PC-9 (cell line): ENCODE measurements at regions not wholly inside any gene's neighbourhood (a gene's known extent, or its start where the extent isn't known, plus 50 kb on each side); places are given as distances from the start of the nearest gene placed in this dataset.

ENCODE experiments used
- BruUV-seq: library from RNA; stranded (reverse); fragments of 400-500 nt; replicated peaks from 2 replicates; lab custom pipeline; 2021; lab: Mats Ljungman, UMichigan
- CTCF ChIA-PET: fragments of 300-600 bp; sonication (Branson Sonifier 250); formaldehyde crosslinking; loops from one replicate; lab custom pipeline; 2022; ENCODE audit warnings: antibody characterized with exemption; lab: Charles Lee
- POLR2A ChIA-PET: fragments of 300-600 bp; sonication (Branson Sonifier 250); formaldehyde crosslinking; loops from one replicate; lab custom pipeline; 2022; ENCODE audit warnings: antibody characterized with exemption; ENCODE audit not compliant: unreplicated experiment; lab: Charles Lee
- DNase-seq, 2 experiments: peaks; one replicate each; pipeline versions ENCODE4 v3.0.0 to v3.0.0-alpha.2; 2015 to 2022; ENCODE audit warnings: mixed read lengths in 1 of 2
- H2AFZ ChIP-seq: fragments of 200-600 bp; sonication (generic); 2 replicates; pipeline ENCODE4 v1.8.1; 2017; ENCODE audit warnings: antibody characterized with exemption
- H3F3A ChIP-seq: fragments of 200-600 bp; sonication (generic); 2 replicates; pipeline ENCODE4 v1.8.1; 2017; ENCODE audit warnings: antibody characterized with exemption, mild to moderate bottlenecking, low read depth; ENCODE audit not compliant: insufficient read depth
- H3K27ac ChIP-seq: fragments of 200-600 bp; sonication (generic); 2 replicates; pipeline ENCODE4 v1.6.1; 2016; ENCODE audit warnings: mixed run types
- H3K27me3 ChIP-seq: fragments of 200-600 bp; sonication (generic); 2 replicates; pipeline ENCODE4 v1.6.1; 2016; ENCODE audit warnings: low read depth, mixed run types; ENCODE audit not compliant: insufficient read depth
- H3K36me3 ChIP-seq: fragments of 200-600 bp; sonication (generic); 2 replicates; pipeline ENCODE4 v1.6.1; 2016; ENCODE audit warnings: low read depth, mixed run types
- H3K4me1 ChIP-seq: fragments of 200-600 bp; sonication (generic); replicated peaks from 2 replicates; pipeline ENCODE4 v1.6.1; 2016; ENCODE audit warnings: mixed run types; ENCODE audit not compliant: insufficient read depth
- H3K4me2 ChIP-seq: fragments of 200-600 bp; sonication (generic); 2 replicates; pipeline ENCODE4 v1.6.1; 2017; ENCODE audit warnings: mixed run types
- H3K4me3 ChIP-seq: fragments of 200-600 bp; sonication (generic); 2 replicates; pipeline ENCODE4 v1.6.1; 2016; ENCODE audit warnings: mixed run types
- H3K79me2 ChIP-seq: fragments of 200-600 bp; sonication (generic); 2 replicates; pipeline ENCODE4 v1.6.1; 2017; ENCODE audit warnings: low read depth, mixed run types
- H3K9me2 ChIP-seq: fragments of 200-600 bp; sonication (generic); 2 replicates; pipeline ENCODE4 v1.8.1; 2017; ENCODE audit warnings: mild to moderate bottlenecking; ENCODE audit not compliant: insufficient read depth
- H3K9me3 ChIP-seq: fragments of 200-600 bp; sonication (generic); 2 replicates; pipeline ENCODE4 v1.8.1; 2016; ENCODE audit warnings: low read depth; ENCODE audit not compliant: insufficient read depth
- H4K20me1 ChIP-seq: fragments of 200-600 bp; sonication (generic); 2 replicates; pipeline ENCODE4 v1.8.1; 2017; ENCODE audit not compliant: insufficient read depth
- EZH2 ChIP-seq: fragments of 200-600 bp; sonication (generic); IDR thresholded peaks from 2 replicates; pipeline ENCODE4 v1.8.0; 2017; ENCODE audit warnings: antibody characterized with exemption, low read depth
- intact Hi-C: fragments of 100-400 bp; cut with micrococcal nuclease; formaldehyde crosslinking; loops from one replicate; pipeline ENCODE4 v1.10.0; 2022; ENCODE audit not compliant: unreplicated experiment
- TF ChIP-seq, protein P1 (sequence below): fragments of 200-600 bp; sonication (generic); conservative IDR thresholded peaks from 2 replicates; pipeline ENCODE4 v1.6.1; 2017; ENCODE audit warnings: mixed run types, antibody characterized with exemption, mild to moderate bottlenecking, moderate library complexity

DNA sequence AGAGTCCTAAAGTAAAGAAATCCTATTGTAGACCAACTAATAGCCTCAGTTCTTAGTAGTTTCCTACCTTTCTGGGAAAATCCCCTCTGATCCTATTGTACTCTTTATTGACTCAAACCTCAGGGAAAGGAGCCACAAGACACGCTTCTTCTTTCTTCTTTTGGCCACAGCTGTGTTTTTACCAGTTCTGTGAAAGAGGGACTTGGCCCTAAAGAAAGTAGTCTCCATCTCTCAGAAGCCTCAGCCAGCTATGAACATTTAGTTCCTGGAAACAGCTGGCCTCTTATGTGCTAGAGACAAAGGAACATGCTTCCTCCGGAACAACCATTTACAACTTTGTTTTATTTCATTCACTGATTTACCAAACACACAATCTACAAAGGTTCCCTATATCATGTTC is 66.1 kb upstream of the ARID2 start:
- TF ChIP-seq EZH2, result no peak
- TF ChIP-seq, protein P1, sequence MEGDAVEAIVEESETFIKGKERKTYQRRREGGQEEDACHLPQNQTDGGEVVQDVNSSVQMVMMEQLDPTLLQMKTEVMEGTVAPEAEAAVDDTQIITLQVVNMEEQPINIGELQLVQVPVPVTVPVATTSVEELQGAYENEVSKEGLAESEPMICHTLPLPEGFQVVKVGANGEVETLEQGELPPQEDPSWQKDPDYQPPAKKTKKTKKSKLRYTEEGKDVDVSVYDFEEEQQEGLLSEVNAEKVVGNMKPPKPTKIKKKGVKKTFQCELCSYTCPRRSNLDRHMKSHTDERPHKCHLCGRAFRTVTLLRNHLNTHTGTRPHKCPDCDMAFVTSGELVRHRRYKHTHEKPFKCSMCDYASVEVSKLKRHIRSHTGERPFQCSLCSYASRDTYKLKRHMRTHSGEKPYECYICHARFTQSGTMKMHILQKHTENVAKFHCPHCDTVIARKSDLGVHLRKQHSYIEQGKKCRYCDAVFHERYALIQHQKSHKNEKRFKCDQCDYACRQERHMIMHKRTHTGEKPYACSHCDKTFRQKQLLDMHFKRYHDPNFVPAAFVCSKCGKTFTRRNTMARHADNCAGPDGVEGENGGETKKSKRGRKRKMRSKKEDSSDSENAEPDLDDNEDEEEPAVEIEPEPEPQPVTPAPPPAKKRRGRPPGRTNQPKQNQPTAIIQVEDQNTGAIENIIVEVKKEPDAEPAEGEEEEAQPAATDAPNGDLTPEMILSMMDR, result no peak
- Histone ChIP-seq H3K9me3 (0 out of 2 replicates have a peak, but pooled peaks cover 3% of the 10 kb centered on the region), H2AFZ (no peak overlapping the region), H3K36me3 (no peaks in the 10 kb centered on the region), H3K79me2 (no peaks in the 10 kb centered on the region), H3K9me2 (no peaks in the 10 kb centered on the region), H3F3A (no peaks in the 10 kb centered on the region), H3K27ac (no peak overlapping the region), H3K27me3 (no peaks in the 10 kb centered on the region), H3K4me3 (no peak overlapping the region), H4K20me1 (no peaks in the 10 kb centered on the region), H3K4me1 (no peaks in the 10 kb centered on the region), H3K4me2 (no peak overlapping the region)
- BruUV-seq, result no TSS peak
- intact Hi-C loops, result no loop called here
- ChIA-PET CTCF (no interaction called here), POLR2A (no interaction called here)
- no peak for DNase-seq

DNA sequence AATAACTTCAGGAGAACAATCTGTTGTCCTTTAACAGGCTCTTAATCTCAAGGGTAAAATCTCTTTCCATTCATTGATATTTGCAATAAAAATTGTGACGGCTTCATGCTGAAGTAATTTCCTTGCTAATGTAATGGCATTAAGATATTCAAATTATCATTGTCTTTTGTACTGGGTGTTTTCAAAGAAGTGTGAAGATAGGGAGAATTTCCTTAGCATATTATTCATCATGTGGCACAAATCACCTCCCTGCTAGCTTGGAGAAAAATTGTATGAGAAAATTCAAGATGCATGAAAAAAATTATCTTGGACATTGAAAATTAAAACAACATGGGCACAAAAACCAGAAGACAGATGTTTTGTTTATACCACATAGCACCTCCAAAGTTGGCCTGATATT is 63.6 kb upstream of the ARID2 start:
- no peaks in the 10 kb centered on the region for H3F3A ChIP-seq
- BruUV-seq, result no TSS peak
- no peaks in the 10 kb centered on the region for H3K9me2 ChIP-seq
- no peak overlapping the region for H3K4me2 ChIP-seq
- no peak overlapping the region for H2AFZ ChIP-seq
- no peak for DNase-seq
- H3K27me3 ChIP-seq, result no peaks in the 10 kb centered on the region
- no peak for TF ChIP-seq EZH2
- TF ChIP-seq, protein P1, result no peak
- no peak overlapping the region for H3K27ac ChIP-seq
- ChIA-PET POLR2A (no interaction called here), CTCF (no interaction called here)
- H3K79me2 ChIP-seq, result no peaks in the 10 kb centered on the region
- H3K9me3 ChIP-seq, result no peaks in the 10 kb centered on the region
- H4K20me1 ChIP-seq, result no peaks in the 10 kb centered on the region
- 0 out of 2 replicates have a peak, but pooled peaks cover under 1% of the 10 kb centered on the region for H3K4me1 ChIP-seq
- H3K4me3 ChIP-seq, result no peak overlapping the region
- intact Hi-C loops, result no loop called here
- H3K36me3 ChIP-seq, result no peaks in the 10 kb centered on the region

DNA sequence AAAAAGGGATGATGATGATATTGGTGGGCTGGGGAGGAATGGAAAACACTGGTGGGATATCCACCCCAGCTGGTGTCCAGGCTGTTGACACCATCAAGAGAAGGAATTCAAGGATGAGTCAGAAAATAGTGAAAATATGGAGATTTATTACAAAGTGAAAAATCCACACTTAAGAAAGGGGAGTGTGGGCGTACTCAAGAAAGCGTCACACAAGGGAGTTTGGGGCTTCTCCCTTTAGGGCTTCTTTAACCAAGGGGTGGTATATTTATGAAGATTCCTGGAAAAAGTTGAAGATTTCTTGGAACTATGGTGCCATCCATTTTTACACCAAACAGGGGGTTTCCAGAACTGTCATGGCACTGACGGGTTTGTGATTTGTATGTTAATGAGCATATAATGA is 63.1 kb upstream of the ARID2 start:
- H2AFZ ChIP-seq, result no peak overlapping the region
- intact Hi-C loops, result no loop called here
- no TSS peak for BruUV-seq

More for the DNA sequence above, 63.1 kb upstream of the ARID2 start:
- Histone ChIP-seq H3K4me3 (no peak overlapping the region), H3K27me3 (no peaks in the 10 kb centered on the region), H3K4me1 (0 out of 2 replicates have a peak, but pooled peaks cover 5% of the 10 kb centered on the region), H3K79me2 (no peaks in the 10 kb centered on the region), H3K9me3 (no peaks in the 10 kb centered on the region), H4K20me1 (no peaks in the 10 kb centered on the region), H3K9me2 (no peaks in the 10 kb centered on the region), H3K4me2 (no peak overlapping the region), H3K27ac (no peak overlapping the region), H3K36me3 (no peaks in the 10 kb centered on the region), H3F3A (no peaks in the 10 kb centered on the region)
- TF ChIP-seq, protein P1, result no peak
- no peak for TF ChIP-seq EZH2
- DNase-seq, result no peak
- ChIA-PET POLR2A (no interaction called here), CTCF (no interaction called here)
